ENCODE measurements at regions not wholly inside any gene's neighbourhood (a gene's known extent, or its start where the extent isn't known, plus 50 kb on each side); places are given as distances from the start of the nearest gene placed in this dataset.

DNA sequence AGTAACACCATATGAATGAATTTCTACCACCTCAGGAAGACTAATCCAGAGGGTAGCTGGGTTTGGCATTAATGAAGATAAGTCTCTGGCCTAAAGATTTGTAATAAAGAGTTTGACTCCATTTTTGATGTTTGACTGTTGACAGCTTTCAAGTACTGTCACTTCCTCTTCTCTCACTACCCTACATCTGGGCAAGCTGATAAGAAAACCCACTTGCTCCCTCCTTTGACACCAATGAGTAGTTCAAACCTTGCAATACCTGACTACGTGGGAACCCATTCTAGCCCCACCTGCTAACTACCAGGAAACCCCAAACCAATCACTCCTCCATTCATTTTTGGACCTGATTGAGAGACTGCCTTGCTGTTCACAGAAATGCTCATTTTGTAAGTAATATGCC, 621.5 kb downstream of the TENT5A start (continued):
- TF ChIP-seq ZBTB33 (IDR thresholded peaks at IDR 0.05; ENCODE audit: extremely low read depth, insufficient replicate concordance, low read length) (no peak), RAD21 (IDR thresholded peaks at IDR 0.05; ENCODE audit: low read depth) (no peak)

DNA sequence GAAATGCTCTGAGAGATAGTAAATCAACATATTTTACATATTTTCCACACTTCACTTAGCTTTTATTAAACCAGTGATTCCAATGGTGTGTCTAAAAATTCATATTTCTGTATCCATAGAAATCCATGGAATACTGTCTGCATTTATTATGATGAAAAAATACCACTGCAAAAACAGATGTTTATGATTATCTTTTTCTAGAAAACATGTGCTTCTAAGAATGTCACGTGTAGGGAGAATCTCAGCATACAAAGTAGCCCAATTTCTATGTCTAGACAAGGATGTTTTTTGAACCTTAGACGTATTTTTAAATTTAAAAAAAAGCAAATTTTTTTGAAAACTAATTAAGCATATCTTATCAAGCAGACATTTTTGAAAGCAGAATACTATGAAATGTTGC, 622.4 kb downstream of the TENT5A start:
- no peaks in the 10 kb centered on the region for H3K79me2 ChIP-seq (ENCODE audit: insufficient read depth, low read length)
- H3K4me3 ChIP-seq (replicated peaks in 1 of 2; ENCODE audit: low read depth in 1 of 2, low read length in 2 of 2): no peak overlapping the region
- H4K20me1 ChIP-seq (ENCODE audit: insufficient read depth): no peaks in the 10 kb centered on the region
- H3K9me3 ChIP-seq (ENCODE audit: control insufficient read depth in 1 of 2, insufficient read depth in 1 of 2, low read depth in 1 of 2, low read length in 2 of 2): no peaks in the 10 kb centered on the region
- H2AFZ ChIP-seq (ENCODE audit: low read depth, low read length, poor library complexity, severe bottlenecking): no peak overlapping the region
- H3K27ac ChIP-seq (ENCODE audit: low read depth, low read length): no peak overlapping the region
- H3K4me2 ChIP-seq (ENCODE audit: low read length): no peak overlapping the region
- DNase-seq (ENCODE audit: low read depth, low spot score): no peak
- H3K27me3 ChIP-seq (ENCODE audit: insufficient read depth, low read length): no peaks in the 10 kb centered on the region
- TF ChIP-seq EZH2 (IDR thresholded peaks at IDR 0.05): no peak
- no peak for TF ChIP-seq EZH2phosphoT487 (IDR thresholded peaks at IDR 0.05; ENCODE audit: borderline replicate concordance)
- no peak for TF ChIP-seq ZFX (IDR thresholded peaks at IDR 0.05)
- TF ChIP-seq ELF1 (IDR thresholded peaks at IDR 0.05; ENCODE audit: borderline replicate concordance, low read depth): no peak
- no peak for TF ChIP-seq SRF (IDR thresholded peaks at IDR 0.05; ENCODE audit: low read depth)
- no peak for TF ChIP-seq FOSL1 (IDR thresholded peaks at IDR 0.05; ENCODE audit: low read depth)
- TF ChIP-seq, protein P1, sequence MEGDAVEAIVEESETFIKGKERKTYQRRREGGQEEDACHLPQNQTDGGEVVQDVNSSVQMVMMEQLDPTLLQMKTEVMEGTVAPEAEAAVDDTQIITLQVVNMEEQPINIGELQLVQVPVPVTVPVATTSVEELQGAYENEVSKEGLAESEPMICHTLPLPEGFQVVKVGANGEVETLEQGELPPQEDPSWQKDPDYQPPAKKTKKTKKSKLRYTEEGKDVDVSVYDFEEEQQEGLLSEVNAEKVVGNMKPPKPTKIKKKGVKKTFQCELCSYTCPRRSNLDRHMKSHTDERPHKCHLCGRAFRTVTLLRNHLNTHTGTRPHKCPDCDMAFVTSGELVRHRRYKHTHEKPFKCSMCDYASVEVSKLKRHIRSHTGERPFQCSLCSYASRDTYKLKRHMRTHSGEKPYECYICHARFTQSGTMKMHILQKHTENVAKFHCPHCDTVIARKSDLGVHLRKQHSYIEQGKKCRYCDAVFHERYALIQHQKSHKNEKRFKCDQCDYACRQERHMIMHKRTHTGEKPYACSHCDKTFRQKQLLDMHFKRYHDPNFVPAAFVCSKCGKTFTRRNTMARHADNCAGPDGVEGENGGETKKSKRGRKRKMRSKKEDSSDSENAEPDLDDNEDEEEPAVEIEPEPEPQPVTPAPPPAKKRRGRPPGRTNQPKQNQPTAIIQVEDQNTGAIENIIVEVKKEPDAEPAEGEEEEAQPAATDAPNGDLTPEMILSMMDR (IDR thresholded peaks at IDR 0.05 in 2 of 3, conservative IDR thresholded peaks at IDR 0.05 in 1 of 3; ENCODE audit: borderline replicate concordance in 1 of 3, insufficient read depth in 1 of 3, low read depth in 2 of 3, low read length in 2 of 3): no peak
- TF ChIP-seq TCF7L2 (IDR thresholded peaks at IDR 0.05; ENCODE audit: borderline replicate concordance, extremely low read depth, insufficient read depth, insufficient read length): no peak
- no peak for TF ChIP-seq POLR2AphosphoS5 (IDR thresholded peaks at IDR 0.05; ENCODE audit: low read depth, low read length)
- TF ChIP-seq ATF3 (IDR thresholded peaks at IDR 0.05): no peak
- TF ChIP-seq YY1 (IDR thresholded peaks at IDR 0.05; ENCODE audit: extremely low read depth, insufficient replicate concordance, low read depth, low read length): no peak
- TF ChIP-seq SIN3A (IDR thresholded peaks at IDR 0.05; ENCODE audit: low read depth): no peak
- no peak for TF ChIP-seq JUND (IDR thresholded peaks at IDR 0.05)
- TF ChIP-seq REST (IDR thresholded peaks at IDR 0.05; ENCODE audit: low read depth): no peak
- H3K9ac ChIP-seq (ENCODE audit: low read length): no peak overlapping the region
- no peaks in the 10 kb centered on the region for H3K36me3 ChIP-seq (ENCODE audit: control insufficient read depth in 1 of 2, insufficient read depth in 2 of 2, low read length in 2 of 2)
- no TSS peak for BruUV-seq (replicated peaks)
- RAD21 ChIA-PET (ENCODE audit: low non-redundant PET in 1 of 2, low total read pairs in 2 of 2, uncharacterized antibody in 2 of 2, unreplicated experiment in 2 of 2): no interaction called here
- no peaks in the 10 kb centered on the region for H3K4me1 ChIP-seq (ENCODE audit: control insufficient read depth in 1 of 2, insufficient read depth in 2 of 2, low read length in 2 of 2)
- no peaks in the 10 kb centered on the region for H3K9me2 ChIP-seq (ENCODE audit: insufficient read depth)
- ATAC-seq: no peak
- POLR2A ChIA-PET: no interaction called here
- intact Hi-C loops (cut with micrococcal nuclease): no loop called here
- CTCF ChIA-PET: no interaction called here
